Common myeloid progenitor, CD34-positive (primary cell): ENCODE measurements at regions not wholly inside any gene's neighbourhood (a gene's known extent, or its start where the extent isn't known, plus 50 kb on each side); places are given as distances from the start of the nearest gene placed in this dataset.

Source experiments
- CTCF ChIA-PET: fragments of 350-600 bp; sonication (Branson Sonifier 250); formaldehyde crosslinking; loops from one replicate; lab custom pipeline; 2021; ENCODE audit warnings: antibody characterized with exemption; lab: Charles Lee
- POLR2A ChIA-PET: fragments of 350-600 bp; sonication (Branson Sonifier 250); formaldehyde crosslinking; loops from one replicate; lab custom pipeline; 2021; ENCODE audit warnings: antibody characterized with exemption; lab: Charles Lee
- DNase-seq, 3 donors: peaks; one replicate each; pipeline versions ENCODE4 v3.0.0 to v3.0.0-alpha.2; 2013
- H3K27ac ChIP-seq, 2 experiments: 1 replicate in 1 of 2; 2 replicates in 1 of 2; pipeline ENCODE4 v1.7.0; 2013; ENCODE audit warnings: inconsistent platforms in 2 of 2, low read length in 2 of 2, mild to moderate bottlenecking in 2 of 2, low read depth in 1 of 2, moderate library complexity in 1 of 2; ENCODE audit not compliant: severe bottlenecking in 2 of 2, insufficient read depth in 1 of 2, poor library complexity in 1 of 2
- H3K27me3 ChIP-seq, 5 experiments: replicated peaks in 2 of 5; 1 replicate in 3 of 5; 2 replicates in 2 of 5; pipeline versions ENCODE4 v1.6.1 to v1.7.0; 2013; ENCODE audit warnings: low read length in 4 of 5, mild to moderate bottlenecking in 2 of 5, moderate library complexity in 2 of 5, inconsistent platforms in 1 of 5; ENCODE audit not compliant: insufficient read depth in 5 of 5, control insufficient read depth in 4 of 5
- H3K36me3 ChIP-seq, 4 experiments: 1 replicate in 2 of 4; 2 replicates in 2 of 4; pipeline versions ENCODE4 v1.6.1 to v1.7.0; 2013; ENCODE audit warnings: low read length in 3 of 4, control low read depth in 1 of 4, mild to moderate bottlenecking in 1 of 4; ENCODE audit not compliant: control insufficient read depth in 4 of 4, insufficient read depth in 4 of 4
- H3K4me1 ChIP-seq, 4 experiments: 1 replicate in 3 of 4; 2 replicates in 1 of 4; pipeline versions ENCODE4 v1.6.1 to v1.7.1; 2013; ENCODE audit warnings: low read length in 3 of 4, mild to moderate bottlenecking in 3 of 4, control low read depth in 1 of 4, inconsistent platforms in 1 of 4, moderate library complexity in 1 of 4; ENCODE audit not compliant: control insufficient read depth in 4 of 4, insufficient read depth in 4 of 4; ENCODE audit errors: control extremely low read depth in 1 of 4
- H3K4me3 ChIP-seq, 7 experiments: 1 replicate in 4 of 7; 2 replicates in 3 of 7; pipeline versions ENCODE4 v1.5.1 to v1.7.0; 2013; ENCODE audit warnings: mild to moderate bottlenecking in 7 of 7, low read length in 6 of 7, moderate library complexity in 6 of 7, inconsistent platforms in 2 of 7, low read depth in 2 of 7, control low read depth in 1 of 7; ENCODE audit not compliant: insufficient read depth in 4 of 7, control insufficient read depth in 1 of 7; ENCODE audit errors: extremely low read depth in 1 of 7
- H3K9me3 ChIP-seq, 5 experiments: 1 replicate in 4 of 5; 2 replicates in 1 of 5; pipeline versions ENCODE4 v1.6.1 to v1.7.1; 2013; ENCODE audit warnings: low read length in 4 of 5, mild to moderate bottlenecking in 2 of 5, inconsistent platforms in 1 of 5, low read depth in 1 of 5, moderate library complexity in 1 of 5; ENCODE audit not compliant: control insufficient read depth in 4 of 5, insufficient read depth in 2 of 5; ENCODE audit errors: control extremely low read depth in 1 of 5
- WGBS: methylation state at CpG from one replicate; pipeline ENCODE4 v1.1.5; 2013; ENCODE audit not compliant: insufficient coverage; 5-methylcytosine and 5-hydroxymethylcytosine counted together

DNA sequence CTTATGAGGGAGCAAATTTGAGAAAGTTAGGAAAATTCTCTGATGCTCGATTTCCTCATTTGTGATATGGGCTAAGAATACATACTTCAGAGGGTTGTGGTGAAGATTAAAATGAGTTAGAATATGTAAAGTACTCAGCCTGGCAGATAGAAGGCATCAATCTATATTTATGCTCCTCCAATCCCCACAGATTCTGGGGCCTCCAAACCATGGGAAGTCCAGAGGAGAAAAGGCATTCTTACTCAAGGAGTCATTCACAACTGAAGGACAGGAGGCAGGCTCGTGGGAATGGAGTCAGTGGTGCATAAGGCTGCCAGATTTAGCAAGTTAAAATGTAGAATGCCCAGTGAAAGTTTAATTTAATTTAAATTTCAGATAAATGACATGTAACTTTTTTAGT is 330.0 kb upstream of the POU3F1 start:
- 90% methylated on average over 2 of the region's 2 CpGs for WGBS
- Histone ChIP-seq H3K9me3 (peaks cover 0 to 18% (median 5%) of the 10 kb centered on the region in 5 experiments), H3K4me3 (no peak overlapping the region), H3K27ac (no peak overlapping the region), H3K27me3 (peaks cover 0 to 7% (median 2%) of the 10 kb centered on the region in 5 experiments), H3K36me3 (no peaks in the 10 kb centered on the region), H3K4me1 (no peaks in the 10 kb centered on the region)
- ChIA-PET POLR2A (no interaction called here), CTCF (no interaction called here)
- no peak for DNase-seq

DNA sequence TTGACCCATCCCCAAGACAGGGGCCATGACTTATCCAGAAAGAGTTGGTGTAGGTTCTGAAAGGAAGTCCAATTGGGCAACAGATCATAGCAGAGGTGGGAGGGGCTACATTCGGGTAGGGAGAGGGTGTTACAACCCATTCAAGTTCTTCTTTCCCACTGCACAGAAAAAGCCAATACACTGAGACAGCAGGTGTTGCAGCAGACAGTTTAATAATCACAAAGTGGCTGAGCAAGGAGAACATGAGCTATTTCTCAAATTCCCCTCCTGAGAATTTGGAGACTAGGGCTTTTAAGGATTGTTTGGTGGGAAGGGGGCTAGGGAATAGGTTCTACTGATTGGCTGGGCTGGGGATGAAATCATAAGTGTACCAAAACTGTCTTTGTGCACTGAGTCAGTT is 328.4 kb upstream of the POU3F1 start:
- peaks cover 0 to 18% (median 5%) of the 10 kb centered on the region in 5 experiments for H3K9me3 ChIP-seq
- WGBS = no CpG with 5 or more reads among the region's 1 CpG
- CTCF ChIA-PET = no interaction called here

DNA sequence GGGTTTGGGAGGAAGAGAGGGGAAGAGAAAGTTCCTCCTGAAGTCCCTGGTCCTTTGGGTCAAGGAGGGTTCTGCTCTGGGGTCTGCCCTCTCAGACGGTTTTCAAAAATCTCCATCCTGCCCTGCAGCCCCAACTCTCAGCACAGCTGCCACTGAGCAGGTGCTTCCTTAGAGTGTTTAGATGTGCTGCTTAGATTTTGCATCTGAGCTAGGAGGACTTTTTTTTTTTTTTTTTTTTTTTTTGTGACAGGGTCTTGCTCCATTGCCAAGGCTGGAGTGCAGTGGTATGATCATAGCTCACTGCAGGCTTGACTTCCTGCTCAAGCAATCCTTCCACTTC is 324.9 kb upstream of the POU3F1 start:
- H3K36me3 ChIP-seq = no peaks in the 10 kb centered on the region
- ChIA-PET CTCF (no interaction called here), POLR2A (no interaction called here)
- H3K27me3 ChIP-seq = peaks cover 0 to 27% (median 15%) of the 10 kb centered on the region in 5 experiments
- no peak for DNase-seq
- H3K4me1 ChIP-seq = no peaks in the 10 kb centered on the region
- WGBS = no CpG with 5 or more reads among the region's 1 CpG
- peaks cover 0 to 18% (median 5%) of the 10 kb centered on the region in 5 experiments for H3K9me3 ChIP-seq
- H3K4me3 ChIP-seq = no peak overlapping the region
- H3K27ac ChIP-seq = no peak overlapping the region

More for the DNA sequence above, 328.4 kb upstream of the POU3F1 start:
- no peak for DNase-seq
- Histone ChIP-seq H3K4me3 (no peak overlapping the region), H3K36me3 (no peaks in the 10 kb centered on the region), H3K27ac (no peak overlapping the region), H3K4me1 (no peaks in the 10 kb centered on the region), H3K27me3 (peaks cover 0 to 17% (median 11%) of the 10 kb centered on the region in 5 experiments)
- POLR2A ChIA-PET = no interaction called here

DNA sequence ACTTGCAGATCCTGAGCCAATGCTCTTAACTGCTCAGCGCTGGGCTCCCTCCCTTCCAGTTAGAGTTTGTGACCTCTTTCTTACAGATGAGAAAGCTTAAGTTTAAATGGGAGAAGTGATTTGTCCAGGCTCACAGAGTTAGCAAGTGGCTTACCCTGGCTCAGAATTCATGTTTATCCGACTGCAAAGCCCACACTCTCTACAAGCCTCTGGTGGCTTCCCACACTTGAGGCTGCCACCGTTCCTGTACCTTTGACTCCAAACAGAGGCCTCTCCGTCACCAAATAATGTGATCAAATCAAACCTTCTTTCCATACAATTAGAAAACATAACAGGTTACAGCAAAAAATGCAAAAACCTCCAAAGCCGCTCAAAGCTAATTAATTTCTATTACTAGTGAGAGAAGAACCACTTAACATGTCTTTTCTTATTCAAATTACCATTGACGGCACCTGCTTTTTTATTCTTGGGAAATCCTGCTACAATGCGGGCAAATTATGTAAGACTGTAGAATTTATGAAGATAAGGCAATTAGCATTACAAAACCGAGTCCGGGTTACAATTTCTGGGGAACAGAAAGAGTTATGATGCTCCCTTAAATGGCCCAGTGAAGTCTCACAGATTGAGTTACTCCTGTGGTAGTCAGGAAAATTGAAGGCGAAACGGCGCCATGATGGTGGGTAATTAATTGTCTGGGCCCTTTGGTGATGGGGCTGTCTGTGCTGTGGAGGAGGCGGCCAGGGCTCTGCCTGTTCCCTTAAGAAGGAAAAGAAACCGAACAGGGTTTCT is 324.3 kb upstream of the POU3F1 start:
- H3K4me1 ChIP-seq = no peaks in the 10 kb centered on the region
- H3K4me3 ChIP-seq = no peak overlapping the region
- no peak for DNase-seq
- peaks cover 0 to 18% (median 5%) of the 10 kb centered on the region in 5 experiments for H3K9me3 ChIP-seq
- ChIA-PET CTCF (no interaction called here), POLR2A (no interaction called here)
- WGBS = 63% methylated on average over 11 of the region's 14 CpGs
- peaks cover 0 to 27% (median 15%) of the 10 kb centered on the region in 5 experiments for H3K27me3 ChIP-seq
- H3K27ac ChIP-seq = no peak overlapping the region
- H3K36me3 ChIP-seq = no peaks in the 10 kb centered on the region

DNA sequence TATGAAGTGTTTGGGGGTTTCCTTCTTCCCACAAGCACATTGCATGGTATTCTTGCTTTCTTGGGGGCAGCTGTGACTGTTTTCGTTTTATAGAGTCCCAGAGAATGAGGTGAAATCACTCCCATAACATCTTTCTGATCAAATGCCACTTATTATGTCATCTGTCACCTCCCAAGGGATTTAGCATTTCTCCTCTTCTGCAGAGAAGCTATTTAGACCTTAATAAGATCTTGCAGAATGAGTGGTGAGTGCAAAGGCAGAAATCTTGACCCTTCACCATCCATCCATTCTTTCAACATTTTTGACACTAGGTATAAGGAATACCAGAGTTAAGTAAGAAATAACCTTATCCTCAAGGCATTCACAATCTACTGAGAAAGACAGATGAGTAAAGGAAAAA is 318.6 kb upstream of the POU3F1 start:
- CTCF ChIA-PET = no interaction called here
- Histone ChIP-seq H3K4me3 (no peak overlapping the region), H3K9me3 (peaks cover 0 to 3% (median 0%) of the 10 kb centered on the region in 5 experiments), H3K27me3 (peaks cover 0 to 19% (median 7%) of the 10 kb centered on the region in 5 experiments), H3K36me3 (no peaks in the 10 kb centered on the region), H3K4me1 (no peaks in the 10 kb centered on the region), H3K27ac (no peak overlapping the region)
- no peak for DNase-seq
- no CpG with 5 or more reads among the region's 1 CpG for WGBS
- POLR2A ChIA-PET = no interaction called here

DNA sequence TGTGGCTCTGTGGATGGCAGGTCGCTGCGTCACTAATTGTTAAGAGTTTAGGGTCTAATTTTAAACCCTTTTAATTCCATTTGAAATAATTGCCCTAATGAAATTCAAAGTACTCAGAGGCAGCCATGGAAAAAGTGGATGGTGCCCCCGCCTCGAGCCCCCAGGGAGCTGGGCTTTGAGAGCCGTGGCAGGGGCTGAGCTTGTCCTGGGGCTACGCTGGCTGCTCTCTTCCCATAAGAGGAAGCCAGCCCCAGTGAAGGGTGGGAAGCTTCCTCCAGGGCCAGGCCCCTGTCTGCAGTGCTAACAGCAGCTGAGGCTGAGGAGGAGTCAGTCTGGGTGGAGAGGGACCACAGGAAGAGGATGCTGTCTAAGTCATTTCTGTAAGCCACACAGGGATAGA is 315.0 kb upstream of the POU3F1 start:
- H3K9me3 ChIP-seq = peaks cover 0 to 3% (median 0%) of the 10 kb centered on the region in 5 experiments
- no peaks in the 10 kb centered on the region for H3K36me3 ChIP-seq
- peaks cover 0 to 3% (median 2%) of the 10 kb centered on the region in 5 experiments for H3K27me3 ChIP-seq
- H3K27ac ChIP-seq = no peak overlapping the region
- ChIA-PET CTCF (no interaction called here), POLR2A (no interaction called here)
- 71% methylated on average over 4 of the region's 6 CpGs for WGBS
- no peak for DNase-seq
- no peak overlapping the region for H3K4me3 ChIP-seq
- H3K4me1 ChIP-seq = no peaks in the 10 kb centered on the region

DNA sequence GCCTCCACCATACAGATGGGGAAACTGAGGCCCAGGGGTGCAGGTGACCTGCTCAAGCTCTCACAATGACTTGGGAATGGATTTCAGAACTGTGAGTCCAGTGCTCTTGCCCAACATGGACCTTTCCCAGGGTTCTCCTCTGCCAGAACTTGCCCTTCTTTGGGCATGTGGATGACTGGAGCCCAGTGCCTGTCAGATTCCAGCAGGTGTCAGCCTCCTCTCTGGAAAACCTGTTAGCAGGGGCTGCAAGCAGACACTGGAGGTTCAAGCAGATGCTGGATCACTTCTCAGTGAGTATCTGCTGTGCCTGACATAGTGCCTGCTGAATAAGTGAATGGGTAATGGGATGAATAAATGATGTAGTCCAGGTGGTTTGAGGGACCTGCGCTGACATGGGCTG is 314.2 kb upstream of the POU3F1 start:
- Histone ChIP-seq H3K9me3 (peaks cover 0 to 3% (median 0%) of the 10 kb centered on the region in 5 experiments), H3K27ac (no peak overlapping the region), H3K4me1 (no peaks in the 10 kb centered on the region), H3K4me3 (no peak overlapping the region), H3K36me3 (no peaks in the 10 kb centered on the region), H3K27me3 (peaks cover 0 to 3% (median 2%) of the 10 kb centered on the region in 5 experiments)
- ChIA-PET CTCF (no interaction called here), POLR2A (no interaction called here)
- DNase-seq = no peak
- WGBS = 100% methylated on average over 1 of the region's 1 CpG
